HG02884 (cell line): ENCODE measurements at regions not wholly inside any gene's neighbourhood (a gene's known extent, or its start where the extent isn't known, plus 50 kb on each side); places are given as distances from the start of the nearest gene placed in this dataset.

Experiments
- ATAC-seq: cut with Tn5 transposase; IDR thresholded peaks from one replicate; pipeline ENCODE4 v1.9.1; 2021; ENCODE audit warnings: mild to moderate bottlenecking, moderate library complexity; ENCODE audit not compliant: unreplicated experiment

DNA sequence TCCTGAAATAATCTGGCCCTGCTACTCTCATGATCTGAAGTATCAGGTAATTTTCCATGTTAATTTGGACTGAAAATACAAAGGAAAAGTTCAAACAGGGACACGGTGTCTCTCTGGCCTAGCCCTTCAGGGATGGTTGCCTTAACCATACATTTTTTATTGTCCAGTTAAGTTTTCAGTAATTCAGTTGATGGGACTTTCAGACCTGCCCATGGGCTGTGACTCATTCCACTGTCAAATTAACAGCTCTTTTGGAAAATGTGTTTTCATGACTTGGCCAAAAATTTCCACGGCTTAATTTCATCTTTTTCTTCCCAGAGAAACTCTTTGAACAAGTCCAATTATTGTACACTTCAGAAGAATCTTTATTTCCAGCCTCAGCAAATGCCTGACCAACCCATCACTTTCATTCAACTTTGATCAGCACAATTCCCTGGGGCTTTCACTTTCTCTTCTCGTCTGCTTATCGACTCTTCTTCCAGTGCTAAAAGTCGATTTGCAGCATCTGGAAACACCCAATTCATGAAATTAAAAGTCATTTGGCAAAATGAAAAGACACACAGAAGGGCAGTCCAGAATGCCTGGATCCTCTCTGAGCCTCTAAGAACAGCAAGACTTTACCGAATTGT is 293.9 kb downstream of the RAB28 start:
- no peak for ATAC-seq

DNA sequence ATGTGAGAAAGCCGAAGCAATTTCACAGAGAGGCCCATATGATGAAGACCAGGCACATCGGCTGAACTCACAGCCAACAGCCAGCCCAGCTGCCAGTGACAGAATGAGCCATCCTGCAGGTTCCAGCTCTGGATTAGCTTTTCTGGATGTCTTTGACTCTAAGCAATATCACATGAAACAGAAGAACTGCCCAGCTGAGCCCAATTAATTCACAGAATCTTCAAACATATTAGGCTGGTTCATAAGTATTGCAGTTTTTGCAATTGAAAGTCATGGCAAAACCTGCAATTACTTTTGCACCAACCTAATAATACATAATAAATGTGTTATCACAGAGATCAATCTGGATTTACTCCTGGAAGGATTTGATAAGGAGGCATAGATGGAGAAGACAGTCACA is 299.9 kb downstream of the RAB28 start:
- ATAC-seq = no peak

DNA sequence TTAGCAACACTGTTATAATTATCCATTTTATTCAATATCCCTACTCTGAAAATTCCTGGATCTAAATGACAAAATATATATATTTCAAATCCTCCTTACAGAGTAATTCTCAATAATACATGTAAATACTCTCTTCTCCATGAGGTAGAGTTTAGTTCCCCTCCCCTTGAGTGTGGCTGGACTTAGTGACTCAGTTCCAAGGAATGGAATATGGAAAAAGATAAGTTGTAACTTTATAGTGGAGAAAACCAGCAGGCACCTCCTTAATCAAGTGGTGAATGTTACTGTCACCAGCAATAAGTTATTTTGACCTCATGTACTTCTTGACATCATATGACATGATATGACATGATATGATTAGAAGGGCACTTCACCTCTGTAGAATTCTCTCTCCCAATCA is 302.0 kb downstream of the RAB28 start:
- no peak for ATAC-seq

DNA sequence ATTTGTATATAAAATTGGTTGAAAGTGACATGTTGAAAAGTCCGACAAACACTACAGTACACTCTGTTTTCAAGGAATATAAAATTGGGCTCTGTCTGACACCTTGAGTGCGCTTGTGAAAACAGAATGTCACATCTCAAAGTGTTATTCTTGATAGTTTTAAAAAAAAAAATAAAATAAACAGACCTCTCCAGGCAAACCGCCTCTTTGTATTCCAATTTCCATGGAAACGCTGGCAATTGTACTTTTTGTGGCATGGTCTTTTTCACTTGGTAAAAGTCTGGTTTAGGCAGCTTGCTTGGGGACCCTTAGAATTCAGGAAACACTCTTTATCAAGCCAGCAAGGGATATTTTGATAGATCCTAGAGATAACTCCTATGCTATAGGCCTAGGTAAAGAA is 302.5 kb downstream of the RAB28 start:
- no peak for ATAC-seq

DNA sequence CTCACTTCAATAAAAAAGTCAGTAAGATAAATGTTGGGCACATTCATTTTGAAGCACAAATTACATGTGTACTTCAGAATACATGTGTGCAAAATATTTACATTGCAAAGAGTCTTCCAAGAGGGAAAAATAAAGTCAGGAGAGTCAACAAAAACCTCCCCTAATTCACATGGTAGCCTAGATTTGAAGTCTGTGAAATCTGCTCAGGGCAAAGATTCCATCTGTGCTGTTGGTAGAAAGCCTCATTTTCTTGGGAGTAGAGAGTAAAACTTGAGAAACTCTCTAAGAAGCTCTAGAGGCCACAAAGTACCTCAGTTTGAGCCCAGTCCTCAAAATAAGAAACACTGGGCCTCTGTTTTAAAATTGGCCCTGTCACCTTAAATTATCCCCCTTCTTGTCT is 303.4 kb downstream of the RAB28 start:
- ATAC-seq = no peak

DNA sequence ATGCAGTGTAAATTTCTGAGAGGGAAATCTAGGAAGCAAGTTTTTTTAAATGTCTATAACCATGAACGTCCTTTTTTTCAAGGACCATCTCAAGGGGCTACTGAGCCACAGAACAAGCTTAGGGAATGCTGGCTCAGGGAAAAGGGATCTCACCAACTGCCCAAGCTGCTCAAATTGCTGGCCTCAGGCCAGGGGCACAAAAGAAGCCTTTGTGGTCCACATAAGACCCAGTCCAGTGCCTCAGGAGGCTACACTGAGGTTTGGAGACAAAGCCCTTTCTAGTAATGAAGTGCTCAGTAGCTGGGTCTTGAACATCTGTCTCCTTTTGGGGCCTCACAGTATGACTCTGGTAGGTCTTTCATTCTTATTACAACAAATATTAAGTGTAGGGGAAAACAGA is 305.5 kb downstream of the RAB28 start:
- no peak for ATAC-seq

DNA sequence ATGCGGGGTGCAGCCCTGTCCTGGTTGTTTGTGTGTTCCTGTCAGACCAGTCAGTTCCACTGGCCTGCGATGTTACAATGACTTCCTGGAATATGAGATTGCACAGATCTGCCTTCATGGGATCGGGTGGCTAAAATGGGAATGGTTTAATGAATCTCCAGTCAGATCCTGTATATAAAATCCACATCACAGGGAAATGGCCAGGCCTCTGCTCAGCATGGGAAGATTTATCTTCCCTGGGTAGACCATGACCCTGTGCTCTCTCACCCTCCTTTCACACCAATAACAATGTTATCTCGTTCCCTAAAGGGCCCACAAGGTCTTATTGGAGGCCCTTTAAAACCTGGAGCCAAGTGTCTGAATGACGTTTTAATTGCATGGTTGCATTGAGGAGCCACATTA is 307.4 kb downstream of the RAB28 start:
- no peak for ATAC-seq

DNA sequence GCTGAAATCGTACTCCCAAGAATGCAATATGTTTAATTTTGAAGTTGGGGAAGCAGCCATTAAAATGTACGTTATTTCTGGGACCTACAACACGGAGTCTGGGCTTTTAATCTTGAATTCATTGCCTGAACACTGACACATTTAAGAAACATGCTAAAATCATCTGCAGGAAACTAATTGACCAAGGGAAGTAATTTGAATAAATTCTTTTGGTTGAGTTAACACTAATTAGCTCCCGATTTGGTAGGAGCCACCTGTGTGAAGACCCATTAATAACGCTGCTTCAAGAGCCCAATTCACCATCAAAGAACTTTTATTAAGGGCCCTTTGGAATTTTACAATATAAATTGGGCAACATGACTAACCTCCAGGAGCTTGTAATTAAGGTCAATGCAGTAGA is 309.2 kb downstream of the RAB28 start:
- no peak for ATAC-seq

DNA sequence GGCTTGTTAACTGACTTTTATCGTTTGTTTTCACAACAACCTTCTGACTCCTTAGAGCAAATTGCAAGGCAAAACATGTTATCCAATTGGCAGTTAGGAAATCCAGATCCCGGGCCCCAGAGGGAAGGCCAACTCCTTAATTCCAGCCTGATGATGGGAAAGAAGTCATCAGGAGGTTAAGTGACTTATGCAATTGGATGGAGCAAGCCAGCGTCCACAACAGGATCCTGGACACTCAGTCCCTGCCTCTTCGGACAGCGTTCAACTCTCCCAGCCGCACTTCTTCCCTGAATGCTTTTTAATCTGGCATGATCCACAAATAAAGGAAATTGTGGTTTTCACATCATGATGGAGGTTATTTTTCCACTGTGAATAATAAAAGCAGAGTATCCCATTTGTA is 310.1 kb downstream of the RAB28 start:
- no peak for ATAC-seq

DNA sequence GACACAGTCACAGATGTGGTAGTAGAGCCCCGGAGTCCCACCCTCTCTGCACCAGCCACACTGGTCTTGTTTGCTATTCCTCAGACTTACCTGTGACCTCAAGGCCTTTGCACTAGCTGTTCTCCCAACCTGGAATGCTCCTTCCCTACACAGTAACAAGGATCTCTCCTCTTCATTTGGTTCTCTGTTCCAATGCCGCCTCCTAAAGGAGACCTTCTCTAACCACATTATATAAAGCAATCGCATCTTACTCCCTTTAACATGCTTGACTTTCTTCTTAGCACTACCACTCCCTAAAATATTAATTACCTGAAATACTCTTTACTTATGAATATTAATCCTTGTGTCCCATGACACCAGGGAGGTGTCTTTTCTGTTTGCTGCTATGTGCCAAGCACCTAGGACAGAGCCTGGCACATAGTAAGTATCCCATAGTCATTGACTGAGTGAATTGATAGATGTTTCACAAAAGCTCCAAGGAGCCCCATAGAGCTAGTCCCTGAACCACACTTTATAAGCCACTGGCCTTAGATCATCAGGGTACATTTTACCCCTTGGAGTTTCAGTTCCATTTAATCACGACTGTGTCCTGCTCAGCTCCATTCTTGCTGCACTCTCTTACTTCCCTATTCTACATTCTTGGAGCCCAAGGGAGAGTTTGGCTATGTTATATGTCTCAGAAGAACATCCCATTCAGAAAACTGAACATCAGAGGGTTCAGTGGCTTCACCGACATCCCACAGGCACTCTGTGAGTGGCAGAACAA is 312.7 kb downstream of the RAB28 start:
- no peak for ATAC-seq

DNA sequence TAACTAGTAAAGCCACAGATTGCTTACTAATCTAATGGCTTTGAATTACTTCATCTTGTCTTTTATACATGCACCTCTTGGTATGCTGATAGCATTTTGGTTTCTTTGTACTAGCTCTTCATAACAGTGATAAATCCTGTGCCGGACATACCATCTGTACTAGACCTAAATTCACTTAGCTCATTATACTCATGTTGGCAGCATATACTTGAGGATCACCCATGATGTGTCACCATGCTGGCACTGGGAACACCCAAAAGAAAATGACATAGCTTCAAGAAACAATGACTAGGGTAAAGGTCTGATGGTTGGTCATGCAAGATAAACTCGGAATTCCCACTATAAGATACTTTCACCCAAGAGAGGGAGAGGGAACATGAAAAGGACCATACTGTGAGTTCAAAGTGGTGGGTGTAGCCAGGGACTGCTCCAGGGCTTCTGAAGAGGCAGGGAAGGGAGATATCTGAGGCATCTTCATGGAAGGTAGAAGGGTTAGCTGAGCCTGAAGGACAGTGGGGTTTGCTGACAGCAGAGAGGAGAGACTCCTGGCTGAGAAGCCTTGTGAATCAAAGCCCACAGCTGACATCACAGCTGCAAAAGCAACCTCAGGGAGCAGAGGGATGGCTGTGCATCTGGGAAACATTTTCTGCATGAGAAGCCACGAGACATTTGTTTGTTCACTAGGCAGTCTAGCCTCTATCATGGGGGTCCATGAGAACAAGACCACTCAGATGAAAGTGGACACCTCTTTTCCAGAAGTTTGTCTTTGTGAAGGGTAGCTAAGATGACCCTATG is 314.2 kb downstream of the RAB28 start:
- ATAC-seq = no peak

DNA sequence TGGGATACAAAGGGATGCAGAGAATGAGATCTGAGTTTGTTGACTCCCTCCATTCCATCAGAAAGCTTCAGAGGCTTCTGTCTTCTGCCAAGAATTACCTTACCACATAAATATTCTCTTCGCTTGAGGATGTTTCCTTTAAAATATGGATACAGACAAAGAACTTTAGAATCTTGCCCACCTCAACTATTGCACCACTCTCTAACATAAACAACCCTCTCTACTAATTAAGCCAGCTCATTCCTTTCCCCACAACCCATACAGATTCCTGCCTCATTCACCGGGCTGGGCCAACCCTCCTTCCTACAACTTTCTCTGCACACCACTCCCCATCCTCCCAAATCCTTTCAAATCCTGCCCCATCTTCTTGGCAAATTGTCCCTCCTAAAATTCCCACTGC is 315.8 kb downstream of the RAB28 start:
- ATAC-seq = no peak

DNA sequence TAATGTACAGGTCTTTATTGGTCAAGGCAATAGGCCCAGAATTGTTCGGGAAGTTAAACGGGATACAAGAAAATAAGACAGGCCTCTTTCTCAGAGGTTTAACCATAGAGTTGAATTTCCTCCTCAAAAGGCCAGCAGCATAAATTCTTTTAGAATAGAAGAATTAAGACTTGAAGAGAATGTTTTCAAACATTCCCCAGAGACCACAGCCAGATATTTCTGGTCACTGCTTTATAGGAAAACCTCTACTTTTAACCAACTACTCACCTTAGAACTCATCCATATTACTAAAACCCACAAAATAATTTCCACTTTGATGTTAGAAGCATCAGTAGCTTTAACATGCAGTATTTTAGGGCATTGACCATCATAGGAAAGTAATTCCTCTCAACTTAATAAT is 317.9 kb downstream of the RAB28 start:
- no peak for ATAC-seq

DNA sequence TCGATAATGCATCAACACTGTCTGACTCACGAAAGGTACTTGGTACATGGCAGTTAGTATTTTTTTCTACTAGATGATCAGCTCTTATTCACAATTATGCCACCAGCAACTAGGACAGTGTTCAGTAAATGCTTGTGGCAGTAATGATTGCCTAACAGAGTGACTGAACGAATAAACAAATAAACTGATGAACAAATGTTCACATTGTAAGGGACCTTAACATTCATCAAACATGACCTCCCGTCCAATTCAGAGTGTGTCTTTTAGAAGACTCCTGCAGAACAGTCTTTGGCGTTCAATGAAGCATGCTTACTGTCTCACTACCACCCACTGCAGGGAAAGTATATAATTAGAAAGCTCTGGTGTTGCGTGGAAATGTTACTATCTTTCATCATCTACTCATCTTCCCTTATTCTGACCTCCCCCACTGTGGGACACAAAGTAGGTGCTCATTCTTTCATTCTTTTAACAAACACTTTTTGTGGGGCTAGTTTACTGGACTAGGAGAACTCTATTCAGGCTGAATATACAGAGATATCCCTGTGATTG is 319.3 kb downstream of the RAB28 start:
- no peak for ATAC-seq

DNA sequence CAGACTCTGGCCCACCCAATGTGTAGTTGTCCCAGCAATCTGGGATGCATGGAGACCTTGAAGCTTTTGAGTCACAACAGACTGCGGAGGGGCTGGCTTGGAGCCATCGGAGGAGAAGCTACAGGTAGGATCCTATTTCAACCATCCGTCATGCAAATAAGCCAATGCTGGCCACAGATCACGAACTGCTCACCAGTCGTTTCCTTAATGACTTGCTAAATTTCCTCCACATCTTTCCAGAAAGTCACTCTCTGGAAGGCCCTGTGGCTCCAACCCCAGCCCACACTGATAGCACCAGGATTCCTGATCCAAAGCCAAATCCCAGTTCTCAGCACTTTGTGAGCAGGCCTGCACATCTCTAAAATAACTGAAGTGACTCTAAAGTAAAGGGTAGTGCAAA is 321.3 kb downstream of the RAB28 start:
- no peak for ATAC-seq

DNA sequence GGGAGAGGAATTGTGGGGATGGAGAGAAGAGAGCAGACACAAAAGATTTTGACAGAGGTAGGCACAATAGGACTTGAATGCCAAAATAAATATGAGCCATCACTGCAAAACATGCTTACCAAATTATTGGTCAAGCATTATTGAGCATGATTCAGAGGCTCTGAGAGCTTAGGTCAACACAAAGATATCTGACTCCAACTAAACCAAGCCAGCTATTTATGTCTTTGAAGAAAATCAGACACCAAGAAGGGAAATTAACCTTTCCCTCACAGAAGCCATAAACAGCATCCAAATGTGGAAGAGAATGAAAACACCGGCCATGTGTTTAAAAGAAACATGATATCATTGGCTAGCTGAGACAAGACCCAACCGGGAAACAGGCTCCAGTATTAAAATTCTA is 323.2 kb downstream of the RAB28 start:
- no peak for ATAC-seq

DNA sequence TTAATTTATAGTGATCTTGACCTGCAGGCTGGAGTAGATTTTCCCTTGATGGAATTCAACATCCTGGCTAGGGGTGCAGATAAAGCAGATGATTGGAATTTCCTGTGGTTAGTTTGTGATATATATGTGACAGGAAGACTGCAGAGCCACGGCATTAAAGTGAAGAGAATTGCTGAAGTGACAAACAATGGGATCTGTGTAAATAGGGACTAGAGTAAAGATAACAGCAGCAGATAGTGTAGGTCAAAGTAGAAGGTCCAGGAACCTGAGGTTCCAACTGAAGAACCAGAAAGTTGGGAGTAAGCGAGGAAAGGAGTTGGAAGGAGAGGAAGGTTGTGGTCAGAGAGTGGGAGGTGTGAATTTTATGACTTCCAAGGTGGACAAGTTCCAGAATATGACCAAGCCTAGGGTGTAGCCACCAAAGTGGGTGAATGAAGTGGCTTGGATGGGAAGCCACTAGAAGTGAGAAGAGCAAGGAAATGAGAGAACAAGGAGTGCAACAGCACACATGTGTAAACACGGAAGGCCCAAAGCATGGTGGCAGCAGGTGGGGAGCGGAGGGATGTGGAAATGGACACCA is 325.0 kb downstream of the RAB28 start:
- no peak for ATAC-seq

DNA sequence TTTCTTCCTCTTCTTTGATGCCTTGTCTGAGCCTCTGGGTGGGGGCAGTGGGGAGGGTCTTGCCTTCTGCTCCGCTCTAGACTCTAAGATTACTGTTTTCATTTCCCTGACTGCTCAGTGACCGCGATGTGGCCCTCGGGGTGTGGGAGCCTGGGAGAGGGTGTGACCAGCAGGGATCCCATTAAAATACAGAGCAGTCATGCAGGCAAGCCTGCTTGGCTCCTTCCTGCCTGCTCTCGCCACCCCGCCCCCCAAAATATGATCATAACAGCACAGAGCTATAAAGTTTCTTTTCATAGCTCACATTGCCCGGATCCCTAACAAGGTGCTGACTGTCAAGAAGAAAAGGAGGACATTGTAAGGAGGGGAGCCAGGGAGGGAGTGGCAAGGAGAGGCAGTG is 332.9 kb downstream of the RAB28 start:
- no peak for ATAC-seq

DNA sequence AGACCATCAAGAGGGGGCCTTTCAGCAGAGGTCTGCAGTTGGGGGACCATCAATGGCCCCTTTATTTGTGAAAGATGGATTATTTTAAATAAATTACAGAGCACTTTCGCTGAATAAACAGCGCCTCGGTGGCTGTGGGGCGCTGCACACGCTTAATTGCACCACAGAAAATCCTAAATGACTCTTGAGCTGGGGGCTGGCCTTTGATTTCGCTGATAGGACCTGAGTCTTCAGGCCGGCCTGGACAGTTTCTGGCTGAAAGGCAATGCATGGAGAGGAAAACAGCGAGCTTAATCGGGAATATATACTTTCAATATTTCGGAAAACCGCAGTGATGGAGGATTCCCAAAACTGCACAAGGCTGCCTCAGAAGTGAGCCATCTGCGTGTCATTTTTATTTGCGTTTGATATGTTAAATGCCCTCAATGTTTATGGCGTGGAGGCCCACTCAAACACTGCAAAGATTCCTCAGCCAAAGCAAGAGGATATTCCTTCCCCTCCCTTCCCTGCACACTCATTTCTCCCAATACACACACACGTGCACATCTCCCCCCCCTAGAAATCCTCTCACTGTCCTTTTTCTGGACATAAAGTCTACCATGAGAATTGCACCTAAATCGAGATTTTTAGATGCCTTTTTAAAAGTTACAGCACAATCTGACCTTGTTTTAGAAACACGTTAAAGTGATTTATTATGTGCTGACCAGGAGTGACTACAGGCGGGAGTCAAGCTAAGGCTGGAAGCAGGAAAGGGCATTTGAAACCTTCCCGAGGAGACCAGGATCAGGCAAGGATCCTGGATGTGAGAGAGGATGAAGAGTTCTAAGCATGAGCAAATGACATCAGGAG is 340.7 kb downstream of the RAB28 start:
- no peak for ATAC-seq

DNA sequence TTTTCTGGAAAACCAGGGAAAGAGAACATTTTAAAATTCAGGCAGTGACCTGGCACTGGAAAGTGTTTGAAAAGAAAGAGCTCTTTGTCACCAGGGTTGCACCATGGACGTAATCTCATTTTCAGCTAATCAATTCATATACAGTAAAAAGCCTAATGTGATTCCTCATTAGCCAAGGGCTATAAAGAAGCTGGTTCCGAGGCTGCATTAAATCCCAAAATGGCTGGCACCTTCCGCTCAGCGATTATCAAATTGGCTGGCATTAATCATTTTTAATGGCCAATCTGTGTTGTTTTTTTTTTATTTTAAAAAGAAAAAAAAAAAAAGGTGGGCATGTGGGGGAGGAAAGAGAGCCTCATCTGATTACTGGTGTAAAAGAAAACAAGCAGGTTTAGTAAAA is 341.4 kb downstream of the RAB28 start:
- ATAC-seq = no peak

DNA sequence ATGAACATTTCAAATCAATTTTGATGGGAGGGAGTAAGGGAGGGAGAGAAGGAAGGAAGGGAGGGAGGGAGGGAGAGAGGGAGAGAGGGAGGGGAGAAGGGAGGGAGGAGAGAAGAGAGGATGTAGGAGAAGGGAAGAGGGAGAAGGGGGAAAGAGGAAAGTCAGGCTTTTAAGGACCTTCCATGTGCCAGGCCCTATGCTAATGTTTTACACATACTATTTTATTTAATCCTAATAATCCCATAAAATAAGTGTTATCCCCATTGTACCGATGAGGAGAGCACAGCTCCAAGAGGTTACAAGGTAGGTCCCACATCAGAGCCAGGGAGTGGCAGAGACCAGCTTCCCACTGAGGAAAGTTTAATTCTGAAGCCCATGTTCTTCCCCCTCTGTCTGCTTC is 341.9 kb downstream of the RAB28 start:
- no peak for ATAC-seq
